Caco-2 (cell line): ENCODE measurements at regions not wholly inside any gene's neighbourhood (a gene's known extent, or its start where the extent isn't known, plus 50 kb on each side); places are given as distances from the start of the nearest gene placed in this dataset.

Experiments
- BruUV-seq: library from RNA; stranded (reverse); fragments of 400-500 nt; replicated peaks from 2 replicates; lab custom pipeline; 2021; lab: Mats Ljungman, UMichigan
- CTCF ChIA-PET: fragments of 300-600 bp; sonication (Branson Sonifier 250); formaldehyde crosslinking; loops from one replicate; lab custom pipeline; 2022; ENCODE audit warnings: antibody characterized with exemption; lab: Charles Lee
- POLR2A ChIA-PET: fragments of 300-600 bp; sonication (Branson Sonifier 250); formaldehyde crosslinking; loops from one replicate; lab custom pipeline; 2022; ENCODE audit warnings: antibody characterized with exemption; lab: Charles Lee
- DNase-seq, 2 experiments: peaks; one replicate each; pipeline versions ENCODE4 v3.0.0 to v3.0.0-alpha.2; 2020 to 2022
- H3K27me3 ChIP-seq: replicated peaks from 2 replicates; pipeline ENCODE4 v1.6.0; 2011; ENCODE audit warnings: low read length; ENCODE audit not compliant: control insufficient read depth, insufficient read depth
- H3K36me3 ChIP-seq: 2 replicates; pipeline ENCODE4 v1.5.1; 2011; ENCODE audit warnings: low read length; ENCODE audit not compliant: control insufficient read depth, insufficient read depth
- H3K4me1 ChIP-seq: fragments of 250-450 bp; sonication (Bioruptor Pico); 2 replicates; pipeline ENCODE4 v1.5.1; 2020; ENCODE audit warnings: mild to moderate bottlenecking
- H3K4me3 ChIP-seq: 2 replicates; pipeline ENCODE4 v1.5.1; 2011; ENCODE audit warnings: low read depth, mild to moderate bottlenecking, control low read depth, low read length
- H3K9me3 ChIP-seq: fragments of 250-450 bp; sonication (Bioruptor Pico); 2 replicates; pipeline ENCODE4 v1.5.1; 2020; ENCODE audit warnings: mild to moderate bottlenecking, moderate library complexity
- H3K27ac Mint-ChIP-seq: one replicate; pipeline ENCODE4 v1.8.0; 2022; ENCODE audit warnings: mixed read lengths; ENCODE audit not compliant: unreplicated experiment
- H3K27me3 Mint-ChIP-seq: one replicate; pipeline ENCODE4 v1.8.0; 2022; ENCODE audit warnings: mixed read lengths; ENCODE audit not compliant: insufficient read depth, unreplicated experiment
- H3K36me3 Mint-ChIP-seq: one replicate; pipeline ENCODE4 v1.8.0; 2022; ENCODE audit warnings: mild to moderate bottlenecking, mixed read lengths; ENCODE audit not compliant: insufficient read depth, unreplicated experiment
- H3K4me1 Mint-ChIP-seq: one replicate; pipeline ENCODE4 v1.8.0; 2022; ENCODE audit warnings: low read depth, mixed read lengths; ENCODE audit not compliant: unreplicated experiment
- H3K4me3 Mint-ChIP-seq: one replicate; pipeline ENCODE4 v1.8.0; 2022; ENCODE audit warnings: mild to moderate bottlenecking, moderate library complexity, mixed read lengths; ENCODE audit not compliant: unreplicated experiment
- H3K9me3 Mint-ChIP-seq: one replicate; pipeline ENCODE4 v1.8.0; 2022; ENCODE audit warnings: mixed read lengths; ENCODE audit not compliant: unreplicated experiment
- intact Hi-C: fragments of 100-400 bp; cut with micrococcal nuclease; formaldehyde crosslinking; loops from one replicate; pipeline ENCODE4 v1.10.0; 2022; ENCODE audit not compliant: unreplicated experiment
- TF ChIP-seq, protein P1 (sequence below), 2 experiments: fragments of 200-600 bp in 1 of 2; IDR thresholded peaks; 1 replicate in 1 of 2; 2 replicates in 1 of 2; pipeline versions ENCODE4 v1.5.1 to v1.8.0; 2011 to 2022; ENCODE audit warnings: antibody characterized with exemption in 1 of 2, control low read depth in 1 of 2, inconsistent platforms in 1 of 2, low read depth in 1 of 2, low read length in 1 of 2, mild to moderate bottlenecking in 1 of 2, moderate library complexity in 1 of 2; ENCODE audit not compliant: insufficient read depth in 1 of 2, severe bottlenecking in 1 of 2, unreplicated experiment in 1 of 2

DNA sequence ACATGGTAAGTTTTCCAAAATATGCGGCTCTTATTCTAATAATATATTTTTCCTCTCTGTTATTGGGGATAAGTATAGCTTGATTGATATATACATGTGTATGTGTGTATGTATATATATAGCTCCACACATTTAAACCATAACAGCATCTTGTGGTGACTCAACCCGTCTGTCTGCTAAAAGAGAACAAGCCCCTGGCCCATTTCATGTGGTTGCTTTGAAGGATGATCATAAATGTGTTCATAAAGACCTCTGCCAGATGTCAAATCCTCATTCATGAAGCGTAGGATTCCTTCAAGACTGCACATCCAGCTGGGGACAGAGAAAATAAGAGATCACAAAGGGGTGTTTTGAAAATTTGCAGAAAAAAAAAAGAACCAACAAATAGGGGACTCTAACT lies 79.3 kb downstream of the RHOB start:
- Mint-ChIP-seq H3K4me1 (peaks cover 16% of the 10 kb centered on the region), H3K36me3 (no peaks in the 10 kb centered on the region), H3K27ac (no peak overlapping the region), H3K9me3 (no peaks in the 10 kb centered on the region), H3K27me3 (no peaks in the 10 kb centered on the region), H3K4me3 (no peak overlapping the region)
- BruUV-seq: no TSS peak
- Histone ChIP-seq H3K36me3 (no peaks in the 10 kb centered on the region), H3K27me3 (no peaks in the 10 kb centered on the region), H3K4me3 (no peak overlapping the region), H3K4me1 (peaks cover 14% of the 10 kb centered on the region), H3K9me3 (no peaks in the 10 kb centered on the region)
- POLR2A ChIA-PET: interaction anchor here (2.9 kb wide), 1 partner anchor 79 kb away, joined by 28 read pairs; the partner anchor contains the start of gene RHOB
- TF ChIP-seq, protein P1, sequence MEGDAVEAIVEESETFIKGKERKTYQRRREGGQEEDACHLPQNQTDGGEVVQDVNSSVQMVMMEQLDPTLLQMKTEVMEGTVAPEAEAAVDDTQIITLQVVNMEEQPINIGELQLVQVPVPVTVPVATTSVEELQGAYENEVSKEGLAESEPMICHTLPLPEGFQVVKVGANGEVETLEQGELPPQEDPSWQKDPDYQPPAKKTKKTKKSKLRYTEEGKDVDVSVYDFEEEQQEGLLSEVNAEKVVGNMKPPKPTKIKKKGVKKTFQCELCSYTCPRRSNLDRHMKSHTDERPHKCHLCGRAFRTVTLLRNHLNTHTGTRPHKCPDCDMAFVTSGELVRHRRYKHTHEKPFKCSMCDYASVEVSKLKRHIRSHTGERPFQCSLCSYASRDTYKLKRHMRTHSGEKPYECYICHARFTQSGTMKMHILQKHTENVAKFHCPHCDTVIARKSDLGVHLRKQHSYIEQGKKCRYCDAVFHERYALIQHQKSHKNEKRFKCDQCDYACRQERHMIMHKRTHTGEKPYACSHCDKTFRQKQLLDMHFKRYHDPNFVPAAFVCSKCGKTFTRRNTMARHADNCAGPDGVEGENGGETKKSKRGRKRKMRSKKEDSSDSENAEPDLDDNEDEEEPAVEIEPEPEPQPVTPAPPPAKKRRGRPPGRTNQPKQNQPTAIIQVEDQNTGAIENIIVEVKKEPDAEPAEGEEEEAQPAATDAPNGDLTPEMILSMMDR (IDR thresholded peaks at IDR 0.05; ENCODE audit: insufficient read depth in 1 of 2, low read depth in 1 of 2, low read length in 1 of 2, severe bottlenecking in 1 of 2, unreplicated experiment in 1 of 2): no peak
- intact Hi-C loops: loop anchor here (5.0 kb wide), 1 partner anchor 66 kb away; no protein-coding TSS in a partner anchor
- CTCF ChIA-PET: interaction anchor here (1.1 to 2.1 kb wide), 4 partner anchors 67 to 115 kb away, joined by 3 to 16 read pairs (median 5); partner anchors contain the start of gene RHOB
- DNase-seq: no peak

DNA sequence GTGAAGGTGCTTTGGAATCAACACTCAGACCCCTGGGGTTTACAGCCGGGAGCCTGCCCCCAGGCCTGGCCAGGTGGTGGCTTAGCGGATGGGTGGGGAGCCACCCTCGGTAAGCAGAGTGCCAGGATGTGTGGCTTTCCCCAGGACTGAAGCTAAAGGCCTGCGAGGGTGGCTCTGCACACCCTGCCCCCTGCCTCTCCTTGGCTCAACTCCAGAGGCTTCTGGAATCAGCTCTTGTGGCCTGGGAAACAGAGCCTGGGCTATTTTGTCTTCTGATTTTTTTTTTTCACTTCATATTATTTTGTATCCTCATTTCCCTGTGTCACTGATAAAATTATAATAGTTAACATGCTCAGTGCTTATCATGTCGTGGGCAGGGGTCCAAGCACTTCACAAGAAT lies 79.8 kb downstream of the RHOB start:
- Mint-ChIP-seq H3K36me3 (no peaks in the 10 kb centered on the region), H3K27ac (no peak overlapping the region), H3K4me3 (no peak overlapping the region), H3K9me3 (no peaks in the 10 kb centered on the region), H3K4me1 (peaks cover 16% of the 10 kb centered on the region), H3K27me3 (no peaks in the 10 kb centered on the region)
- TF ChIP-seq, protein P1 (IDR thresholded peaks at IDR 0.05; ENCODE audit: insufficient read depth in 1 of 2, low read depth in 1 of 2, low read length in 1 of 2, severe bottlenecking in 1 of 2, unreplicated experiment in 1 of 2): no peak
- no TSS peak for BruUV-seq
- Histone ChIP-seq H3K9me3 (no peaks in the 10 kb centered on the region), H3K4me1 (peaks cover 14% of the 10 kb centered on the region), H3K27me3 (no peaks in the 10 kb centered on the region), H3K36me3 (no peaks in the 10 kb centered on the region), H3K4me3 (no peak overlapping the region)
- intact Hi-C loops: loop anchor here (5.0 kb wide), 1 partner anchor 66 kb away; no protein-coding TSS in a partner anchor
- POLR2A ChIA-PET: interaction anchor here (2.9 kb wide), 1 partner anchor 79 kb away, joined by 28 read pairs; the partner anchor contains the start of gene RHOB
- DNase-seq: no peak
- CTCF ChIA-PET: interaction anchor here (2.1 kb wide), 1 partner anchor 80 kb away, joined by 16 read pairs; the partner anchor contains the start of gene RHOB

DNA sequence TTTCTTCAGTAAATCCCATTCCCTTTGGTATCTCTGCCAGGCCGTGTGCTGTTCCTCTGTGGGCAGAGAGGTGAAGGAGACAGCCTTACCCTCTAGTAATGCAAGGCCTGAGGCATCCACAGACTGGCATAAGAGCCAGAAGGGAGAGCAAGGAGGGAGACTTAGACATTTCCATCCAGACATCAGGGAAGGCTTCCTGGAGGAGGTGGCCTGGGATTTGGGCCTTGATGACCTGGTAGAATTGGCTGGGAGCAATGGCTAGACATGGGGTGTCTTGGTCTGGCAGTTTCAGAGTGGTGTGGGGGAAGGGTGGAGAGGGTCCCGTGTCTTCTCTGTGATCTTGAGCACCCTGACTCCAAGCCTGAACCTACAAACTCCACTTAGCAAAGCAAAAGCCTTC lies 81.8 kb downstream of the RHOB start:
- Histone ChIP-seq H3K4me3 (no peak overlapping the region), H3K9me3 (no peaks in the 10 kb centered on the region), H3K36me3 (no peaks in the 10 kb centered on the region), H3K27me3 (no peaks in the 10 kb centered on the region), H3K4me1 (peaks cover 22% of the 10 kb centered on the region)
- BruUV-seq: no TSS peak
- TF ChIP-seq, protein P1 (IDR thresholded peaks at IDR 0.05; ENCODE audit: insufficient read depth in 1 of 2, low read depth in 1 of 2, low read length in 1 of 2, severe bottlenecking in 1 of 2, unreplicated experiment in 1 of 2): no peak
- ChIA-PET CTCF (no interaction called here), POLR2A (no interaction called here)
- intact Hi-C loops: loop anchor here (5.0 kb wide), 1 partner anchor 64 kb away; no protein-coding TSS in a partner anchor
- H3K4me3 Mint-ChIP-seq: no peak overlapping the region
- DNase-seq: no peak
- no peaks in the 10 kb centered on the region for H3K9me3 Mint-ChIP-seq
- H3K36me3 Mint-ChIP-seq: no peaks in the 10 kb centered on the region
- H3K27ac Mint-ChIP-seq: no peak overlapping the region
- H3K27me3 Mint-ChIP-seq: no peaks in the 10 kb centered on the region
- H3K4me1 Mint-ChIP-seq: peaks cover 24% of the 10 kb centered on the region
